Hepatocyte (in vitro differentiated cells): ENCODE measurements at regions not wholly inside any gene's neighbourhood (a gene's known extent, or its start where the extent isn't known, plus 50 kb on each side); places are given as distances from the start of the nearest gene placed in this dataset.

ENCODE experiments used
- CTCF ChIP-seq: fragments of 200-600 bp; sonication (generic); IDR thresholded peaks from 2 replicates; pipeline ENCODE4 v1.5.1; 2016; ENCODE audit warnings: antibody characterized with exemption, mild to moderate bottlenecking; ENCODE audit not compliant: poor library complexity
- EZH2 ChIP-seq: fragments of 200-600 bp; sonication (generic); IDR thresholded peaks from 2 replicates; pipeline ENCODE4 v1.6.1; 2016; ENCODE audit warnings: antibody characterized with exemption, mild to moderate bottlenecking, borderline replicate concordance

GRCh38 chr3:162938083-162938482 lies 1441.5 kb downstream of the OTOL1 start:
- TF ChIP-seq EZH2 (no peak), CTCF (no peak)
